ENCODE measurements at regions not wholly inside any gene's neighbourhood (a gene's known extent, or its start where the extent isn't known, plus 50 kb on each side); places are given as distances from the start of the nearest gene placed in this dataset.
A peak's percentile ranks its signal among the peaks of the same experiment; 100 is the strongest.

GRCh38 chr4:176448761-176449160 is 129.0 kb downstream of the SPCS3 start:
- 92 to 100% (median 100%) methylated on average over 1 to 3 of the region's 3 CpGs; no CpG with 5 or more reads in 3 of the 10 experiments for WGBS, 10 experiments
- H3K4me3 ChIP-seq, result no peak overlapping the region
- no peak overlapping the region for H3K27ac ChIP-seq
- no peak for ATAC-seq (replicated peaks in 6 of 8)
- in situ Hi-C loops (cut with MboI; ENCODE audit: low pct_unique_long_range_greater_than_20kb in 2 of 9, low sequenced_read_pairs in 9 of 9, unreplicated experiment in 9 of 9), result no loop called here
- H3K4me1 ChIP-seq (replicated peaks in 1 of 2), result peaks cover 21 to 23% of the 10 kb centered on the region in 2 donors

GRCh38 chr4:176451443-176451842 is 131.7 kb downstream of the SPCS3 start:
- Histone ChIP-seq H3K4me3 (no peak overlapping the region), H3K4me1 (replicated peaks in 1 of 2) (peaks cover 22 to 23% of the 10 kb centered on the region in 2 donors), H3K27ac (peak overlapping the region in 1 of 2 donors; percentile 55)
- WGBS, 10 experiments, result 2 to 95% (median 46%) methylated on average over 3 to 6 of the region's 6 CpGs; no CpG with 5 or more reads in 2 of the 10 experiments
- ATAC-seq (replicated peaks in 6 of 8), result peak in 5 of 8 experiments; percentile 68 to 92 (median 79)
- in situ Hi-C loops (cut with MboI; ENCODE audit: low pct_unique_long_range_greater_than_20kb in 2 of 9, low sequenced_read_pairs in 9 of 9, unreplicated experiment in 9 of 9), result no loop called here

DNA sequence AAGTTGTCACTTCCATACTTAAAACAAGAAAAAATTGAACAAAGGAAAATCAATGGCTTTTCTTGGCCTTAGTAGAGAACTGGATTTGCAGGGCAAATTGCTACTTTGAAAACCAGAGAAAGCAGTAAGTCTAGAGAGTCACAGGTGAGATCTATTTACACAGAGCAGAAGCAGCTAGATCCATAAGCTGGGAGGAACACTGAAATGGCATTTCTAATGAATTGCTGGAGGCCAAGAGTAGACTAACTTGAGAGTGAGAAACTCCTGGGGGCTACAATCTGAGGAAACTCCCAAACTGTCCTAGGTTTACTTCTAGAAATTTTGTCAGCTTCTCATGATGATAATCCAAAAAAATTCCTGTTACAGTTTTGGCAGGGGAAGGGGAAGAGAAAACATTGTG is 133.3 kb downstream of the SPCS3 start:
- peak in 2 of 8 experiments; percentile 50 to 57 for ATAC-seq (replicated peaks in 6 of 8)
- Histone ChIP-seq H3K4me1 (replicated peaks in 1 of 2) (peaks cover 22 to 23% of the 10 kb centered on the region in 2 donors), H3K27ac (peak overlapping the region in 1 of 2 donors; percentile 30), H3K4me3 (no peak overlapping the region)
- in situ Hi-C loops (cut with MboI; ENCODE audit: low pct_unique_long_range_greater_than_20kb in 2 of 9, low sequenced_read_pairs in 9 of 9, unreplicated experiment in 9 of 9), result no loop called here

DNA sequence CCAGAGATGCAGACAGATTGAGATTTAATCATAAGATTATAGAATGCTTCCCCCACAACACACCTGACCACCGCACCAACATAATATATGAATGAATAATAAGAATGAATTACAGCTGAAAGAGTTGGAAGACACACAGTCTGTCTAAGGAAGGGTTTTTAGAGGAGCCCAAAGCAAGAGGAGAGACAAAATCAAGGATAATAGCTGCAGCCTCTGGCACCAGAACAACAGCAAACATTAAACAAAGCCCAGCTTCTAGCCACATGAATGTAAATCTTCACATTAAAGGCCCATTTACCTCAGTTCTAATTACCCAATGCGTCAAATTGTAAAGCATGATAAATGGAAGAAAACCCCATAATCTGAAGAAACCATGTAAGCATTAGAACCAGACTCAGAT is 133.9 kb downstream of the SPCS3 start:
- in situ Hi-C loops (cut with MboI; ENCODE audit: low pct_unique_long_range_greater_than_20kb in 2 of 9, low sequenced_read_pairs in 9 of 9, unreplicated experiment in 9 of 9), result no loop called here
- Histone ChIP-seq H3K27ac (no peak overlapping the region), H3K4me1 (replicated peaks in 1 of 2) (peaks cover 22 to 23% of the 10 kb centered on the region in 2 donors), H3K4me3 (no peak overlapping the region)
- peak in 5 of 8 experiments; percentile 12 to 79 (median 41) for ATAC-seq (replicated peaks in 6 of 8)
- 14 to 81% (median 44%) methylated on average over 1 to 2 of the region's 2 CpGs for WGBS, 10 experiments

GRCh38 chr4:176464748-176465147 is 145.0 kb downstream of the SPCS3 start:
- H3K4me1 ChIP-seq (replicated peaks in 1 of 2), result no peaks in the 10 kb centered on the region
- H3K4me3 ChIP-seq, result no peak overlapping the region
- WGBS, 10 experiments, result 29 to 100% (median 85%) methylated on average over 1 to 2 of the region's 2 CpGs
- in situ Hi-C loops (cut with MboI; ENCODE audit: low pct_unique_long_range_greater_than_20kb in 2 of 9, low sequenced_read_pairs in 9 of 9, unreplicated experiment in 9 of 9), result no loop called here
- no peak overlapping the region for H3K27ac ChIP-seq
- ATAC-seq (replicated peaks in 6 of 8), result no peak

- no peak for ATAC-seq (replicated peaks in 6 of 8)
- Histone ChIP-seq H3K4me3 (no peak overlapping the region), H3K4me1 (replicated peaks in 1 of 2) (no peaks in the 10 kb centered on the region), H3K27ac (no peak overlapping the region)
- in situ Hi-C loops (cut with MboI; ENCODE audit: low pct_unique_long_range_greater_than_20kb in 2 of 9, low sequenced_read_pairs in 9 of 9, unreplicated experiment in 9 of 9), result no loop called here
- WGBS, 10 experiments, result 37 to 100% (median 93%) methylated on average over 1 to 6 of the region's 6 CpGs; no CpG with 5 or more reads in 1 of the 10 experiments
Observed at GRCh38 chr4:176467001-176467400, 147.2 kb downstream of the SPCS3 start.

DNA sequence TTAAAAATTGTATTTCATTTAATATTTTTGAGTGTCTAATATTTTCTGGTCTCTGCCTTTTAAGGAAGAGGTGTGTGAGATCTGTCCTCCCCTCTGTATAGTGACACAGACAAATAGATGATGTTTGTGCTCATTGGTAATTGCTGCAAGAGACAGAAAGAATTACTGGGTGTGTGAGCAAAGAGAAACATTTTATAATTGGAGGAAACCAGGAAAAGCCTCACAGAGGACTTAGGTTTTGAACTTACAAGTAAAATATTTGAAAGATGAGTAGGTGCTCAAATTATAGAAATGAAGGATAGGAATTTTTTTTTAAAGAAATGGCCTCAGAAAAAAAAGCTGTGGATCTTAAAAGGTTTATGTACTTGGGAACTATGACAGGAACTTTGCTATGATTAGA is 149.8 kb downstream of the SPCS3 start:
- in situ Hi-C loops (cut with MboI; ENCODE audit: low pct_unique_long_range_greater_than_20kb in 2 of 9, low sequenced_read_pairs in 9 of 9, unreplicated experiment in 9 of 9), result no loop called here
- H3K4me3 ChIP-seq, result no peak overlapping the region
- H3K4me1 ChIP-seq (replicated peaks in 1 of 2), result no peaks in the 10 kb centered on the region
- no peak overlapping the region for H3K27ac ChIP-seq
- ATAC-seq (replicated peaks in 6 of 8), result no peak

DNA sequence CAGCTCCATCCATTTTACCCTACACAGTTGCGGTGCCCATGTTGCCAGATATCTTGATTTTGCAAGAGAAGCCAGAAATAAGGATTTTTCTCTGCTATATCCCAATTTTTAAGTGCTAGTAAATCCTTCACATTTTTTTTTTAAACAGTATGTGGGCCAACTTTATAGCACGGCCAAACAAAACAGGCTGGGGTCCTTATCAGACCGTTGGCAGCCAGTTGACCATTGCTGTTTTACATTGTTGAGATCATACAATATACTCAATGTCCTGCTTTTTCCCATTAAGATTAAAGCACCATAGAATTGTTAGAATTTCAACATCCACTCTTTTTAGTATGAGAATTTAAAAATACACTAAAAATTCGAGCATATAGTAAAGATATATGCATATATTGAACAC is 150.9 kb downstream of the SPCS3 start:
- H3K4me1 ChIP-seq (replicated peaks in 1 of 2), result no peaks in the 10 kb centered on the region
- H3K4me3 ChIP-seq, result no peak overlapping the region
- no peak overlapping the region for H3K27ac ChIP-seq
- no peak for ATAC-seq (replicated peaks in 6 of 8)
- 7 to 76% (median 43%) methylated on average over 1 to 4 of the region's 4 CpGs for WGBS, 10 experiments
- in situ Hi-C loops (cut with MboI; ENCODE audit: low pct_unique_long_range_greater_than_20kb in 2 of 9, low sequenced_read_pairs in 9 of 9, unreplicated experiment in 9 of 9), result no loop called here

DNA sequence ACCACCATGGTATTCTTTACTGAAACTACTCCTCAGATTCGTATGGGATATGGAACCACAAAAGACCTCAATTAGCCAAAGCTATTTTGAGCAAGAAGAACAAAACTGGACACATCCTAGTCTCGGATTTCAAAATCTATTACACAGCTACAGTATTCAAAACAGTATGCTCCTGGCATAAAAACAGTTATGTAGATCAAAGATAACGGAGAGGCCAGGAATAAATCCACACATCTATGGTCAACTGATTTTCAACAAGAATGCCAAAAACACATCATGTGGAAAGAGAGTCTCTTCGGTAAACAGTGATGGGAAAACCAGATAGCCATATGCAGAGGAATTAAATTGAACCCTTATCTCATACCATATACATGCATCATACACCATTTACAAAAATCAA is 155.3 kb downstream of the SPCS3 start:
- no peak overlapping the region for H3K27ac ChIP-seq
- H3K4me3 ChIP-seq, result no peak overlapping the region
- in situ Hi-C loops (cut with MboI; ENCODE audit: low pct_unique_long_range_greater_than_20kb in 2 of 9, low sequenced_read_pairs in 9 of 9, unreplicated experiment in 9 of 9), result no loop called here
- peak in 2 of 8 experiments; percentile 48 to 89 for ATAC-seq (replicated peaks in 6 of 8)
- H3K4me1 ChIP-seq (replicated peaks in 1 of 2), result no peaks in the 10 kb centered on the region
- 29 to 96% (median 50%) methylated on average over 1 to 4 of the region's 4 CpGs; no CpG with 5 or more reads in 2 of the 10 experiments for WGBS, 10 experiments

DNA sequence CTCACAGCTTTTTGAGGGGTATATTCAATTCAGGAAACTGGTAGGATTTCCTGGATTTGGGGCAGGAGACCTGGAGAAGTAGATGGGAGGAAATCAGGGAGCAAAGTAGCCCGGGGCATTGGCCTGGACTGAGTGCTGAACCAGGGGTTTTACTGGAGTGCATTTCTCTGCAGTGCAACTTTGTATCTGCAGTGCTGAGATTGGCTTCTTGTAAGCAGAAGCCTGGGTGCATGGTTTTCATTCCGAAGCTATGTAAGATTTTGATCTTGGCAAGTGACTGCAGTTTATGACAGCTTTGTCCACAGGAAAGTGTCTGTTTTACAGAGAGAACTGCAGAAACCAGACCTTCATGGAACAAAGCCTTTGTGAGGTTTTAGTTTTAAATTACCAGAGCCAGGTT is 158.3 kb downstream of the SPCS3 start:
- H3K4me3 ChIP-seq, result no peak overlapping the region
- in situ Hi-C loops (cut with MboI; ENCODE audit: low pct_unique_long_range_greater_than_20kb in 2 of 9, low sequenced_read_pairs in 9 of 9, unreplicated experiment in 9 of 9), result no loop called here
- H3K4me1 ChIP-seq (replicated peaks in 1 of 2), result no peaks in the 10 kb centered on the region
- WGBS, 10 experiments, result 0 to 100% (median 80%) methylated on average over 1 to 2 of the region's 2 CpGs; no CpG with 5 or more reads in 3 of the 10 experiments
- H3K27ac ChIP-seq, result no peak overlapping the region
- ATAC-seq (replicated peaks in 6 of 8), result no peak

GRCh38 chr4:176479767-176480166 is 160.0 kb downstream of the SPCS3 start:
- in situ Hi-C loops (cut with MboI; ENCODE audit: low pct_unique_long_range_greater_than_20kb in 2 of 9, low sequenced_read_pairs in 9 of 9, unreplicated experiment in 9 of 9), result no loop called here
- ATAC-seq (replicated peaks in 6 of 8), result no peak
- Histone ChIP-seq H3K4me1 (replicated peaks in 1 of 2) (peaks cover 5 to 6% of the 10 kb centered on the region in 2 donors), H3K27ac (no peak overlapping the region), H3K4me3 (no peak overlapping the region)
- WGBS, 10 experiments, result 17 to 100% (median 70%) methylated on average over 1 of the region's 1 CpG; no CpG with 5 or more reads in 1 of the 10 experiments

DNA sequence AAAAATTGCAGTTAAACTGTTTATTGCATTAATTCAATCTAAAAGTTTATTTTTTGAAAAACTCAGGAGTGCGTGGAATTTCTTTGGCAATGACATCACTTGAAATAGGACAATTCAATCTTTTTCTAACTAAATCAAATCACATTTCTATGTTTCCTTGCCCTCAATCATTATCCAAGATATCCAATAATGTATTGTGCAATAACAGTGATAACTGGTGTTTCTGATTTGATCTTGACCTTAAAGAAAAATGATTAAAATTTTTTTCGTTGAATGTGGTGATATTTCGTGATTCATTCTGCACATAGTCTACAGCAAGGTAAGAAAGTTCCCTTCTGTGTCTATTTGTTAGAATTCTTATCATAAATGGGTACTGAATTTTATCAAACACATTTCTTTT is 163.2 kb downstream of the SPCS3 start:
- Histone ChIP-seq H3K27ac (no peak overlapping the region), H3K4me1 (replicated peaks in 1 of 2) (peaks cover 5 to 6% of the 10 kb centered on the region in 2 donors), H3K4me3 (no peak overlapping the region)
- ATAC-seq (replicated peaks in 6 of 8), result no peak
- in situ Hi-C loops (cut with MboI; ENCODE audit: low pct_unique_long_range_greater_than_20kb in 2 of 9, low sequenced_read_pairs in 9 of 9, unreplicated experiment in 9 of 9), result no loop called here
- WGBS, 10 experiments, result 28 to 100% (median 84%) methylated on average over 2 to 3 of the region's 3 CpGs; no CpG with 5 or more reads in 2 of the 10 experiments

GRCh38 chr4:176484301-176484984 is 164.7 kb downstream of the SPCS3 start:
- H3K4me1 ChIP-seq (replicated peaks in 1 of 2), result peaks cover 5 to 6% of the 10 kb centered on the region in 2 donors
- H3K27ac ChIP-seq, result no peak overlapping the region
- 39 to 100% (median 60%) methylated on average over 2 to 7 of the region's 7 CpGs for WGBS, 10 experiments
- peak in 3 of 8 experiments; percentile 44 to 96 (median 91) for ATAC-seq (replicated peaks in 6 of 8)
- in situ Hi-C loops (cut with MboI; ENCODE audit: low pct_unique_long_range_greater_than_20kb in 2 of 9, low sequenced_read_pairs in 9 of 9, unreplicated experiment in 9 of 9), result no loop called here
- no peak overlapping the region for H3K4me3 ChIP-seq

DNA sequence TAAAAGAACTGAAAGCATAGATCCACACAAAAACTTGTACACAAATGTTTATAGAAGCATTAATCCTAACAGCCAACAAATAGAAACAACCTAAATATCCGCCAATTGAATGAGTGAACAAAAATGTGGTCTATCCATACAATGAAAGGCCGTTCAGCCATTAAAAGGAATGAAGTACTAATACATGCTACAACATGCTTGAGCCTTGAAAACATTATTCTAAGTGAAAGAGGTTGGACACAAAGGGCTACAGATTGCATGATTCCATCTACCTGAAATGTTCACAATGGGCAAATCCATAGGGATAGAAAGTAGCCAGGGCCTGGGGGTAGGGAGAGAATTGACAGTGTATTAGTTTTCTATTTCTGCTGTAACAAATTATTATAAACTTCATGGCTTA is 169.2 kb downstream of the SPCS3 start:
- WGBS, 10 experiments, result 20 to 100% (median 83%) methylated on average over 1 to 2 of the region's 2 CpGs; no CpG with 5 or more reads in 1 of the 10 experiments

More for the DNA sequence above, 169.2 kb downstream of the SPCS3 start:
- no peak for ATAC-seq (replicated peaks in 6 of 8)
- in situ Hi-C loops (cut with MboI; ENCODE audit: low pct_unique_long_range_greater_than_20kb in 2 of 9, low sequenced_read_pairs in 9 of 9, unreplicated experiment in 9 of 9), result no loop called here
- no peak overlapping the region for H3K27ac ChIP-seq
- peaks cover 5% of the 10 kb centered on the region in 2 donors for H3K4me1 ChIP-seq (replicated peaks in 1 of 2)
- no peak overlapping the region for H3K4me3 ChIP-seq

All from motor neuron (in vitro differentiated cells).